PC-9 (cell line): ENCODE measurements at regions not wholly inside any gene's neighbourhood (a gene's known extent, or its start where the extent isn't known, plus 50 kb on each side); places are given as distances from the start of the nearest gene placed in this dataset.

ENCODE experiments used
- BruUV-seq: library from RNA; stranded (reverse); fragments of 400-500 nt; replicated peaks from 2 replicates; lab custom pipeline; 2021; lab: Mats Ljungman, UMichigan
- CTCF ChIA-PET: fragments of 300-600 bp; sonication (Branson Sonifier 250); formaldehyde crosslinking; loops from one replicate; lab custom pipeline; 2022; ENCODE audit warnings: antibody characterized with exemption; lab: Charles Lee
- POLR2A ChIA-PET: fragments of 300-600 bp; sonication (Branson Sonifier 250); formaldehyde crosslinking; loops from one replicate; lab custom pipeline; 2022; ENCODE audit warnings: antibody characterized with exemption; ENCODE audit not compliant: unreplicated experiment; lab: Charles Lee
- DNase-seq, 2 experiments: peaks; one replicate each; pipeline versions ENCODE4 v3.0.0 to v3.0.0-alpha.2; 2015 to 2022; ENCODE audit warnings: mixed read lengths in 1 of 2
- H2AFZ ChIP-seq: fragments of 200-600 bp; sonication (generic); 2 replicates; pipeline ENCODE4 v1.8.1; 2017; ENCODE audit warnings: antibody characterized with exemption
- H3F3A ChIP-seq: fragments of 200-600 bp; sonication (generic); 2 replicates; pipeline ENCODE4 v1.8.1; 2017; ENCODE audit warnings: antibody characterized with exemption, mild to moderate bottlenecking, low read depth; ENCODE audit not compliant: insufficient read depth
- H3K27ac ChIP-seq: fragments of 200-600 bp; sonication (generic); 2 replicates; pipeline ENCODE4 v1.6.1; 2016; ENCODE audit warnings: mixed run types
- H3K27me3 ChIP-seq: fragments of 200-600 bp; sonication (generic); 2 replicates; pipeline ENCODE4 v1.6.1; 2016; ENCODE audit warnings: low read depth, mixed run types; ENCODE audit not compliant: insufficient read depth
- H3K36me3 ChIP-seq: fragments of 200-600 bp; sonication (generic); 2 replicates; pipeline ENCODE4 v1.6.1; 2016; ENCODE audit warnings: low read depth, mixed run types
- H3K4me1 ChIP-seq: fragments of 200-600 bp; sonication (generic); replicated peaks from 2 replicates; pipeline ENCODE4 v1.6.1; 2016; ENCODE audit warnings: mixed run types; ENCODE audit not compliant: insufficient read depth
- H3K4me2 ChIP-seq: fragments of 200-600 bp; sonication (generic); 2 replicates; pipeline ENCODE4 v1.6.1; 2017; ENCODE audit warnings: mixed run types
- H3K4me3 ChIP-seq: fragments of 200-600 bp; sonication (generic); 2 replicates; pipeline ENCODE4 v1.6.1; 2016; ENCODE audit warnings: mixed run types
- H3K79me2 ChIP-seq: fragments of 200-600 bp; sonication (generic); 2 replicates; pipeline ENCODE4 v1.6.1; 2017; ENCODE audit warnings: low read depth, mixed run types
- H3K9me2 ChIP-seq: fragments of 200-600 bp; sonication (generic); 2 replicates; pipeline ENCODE4 v1.8.1; 2017; ENCODE audit warnings: mild to moderate bottlenecking; ENCODE audit not compliant: insufficient read depth
- H3K9me3 ChIP-seq: fragments of 200-600 bp; sonication (generic); 2 replicates; pipeline ENCODE4 v1.8.1; 2016; ENCODE audit warnings: low read depth; ENCODE audit not compliant: insufficient read depth
- H4K20me1 ChIP-seq: fragments of 200-600 bp; sonication (generic); 2 replicates; pipeline ENCODE4 v1.8.1; 2017; ENCODE audit not compliant: insufficient read depth
- EZH2 ChIP-seq: fragments of 200-600 bp; sonication (generic); IDR thresholded peaks from 2 replicates; pipeline ENCODE4 v1.8.0; 2017; ENCODE audit warnings: antibody characterized with exemption, low read depth
- intact Hi-C: fragments of 100-400 bp; cut with micrococcal nuclease; formaldehyde crosslinking; loops from one replicate; pipeline ENCODE4 v1.10.0; 2022; ENCODE audit not compliant: unreplicated experiment
- TF ChIP-seq, protein P1 (sequence below): fragments of 200-600 bp; sonication (generic); conservative IDR thresholded peaks from 2 replicates; pipeline ENCODE4 v1.6.1; 2017; ENCODE audit warnings: mixed run types, antibody characterized with exemption, mild to moderate bottlenecking, moderate library complexity

DNA sequence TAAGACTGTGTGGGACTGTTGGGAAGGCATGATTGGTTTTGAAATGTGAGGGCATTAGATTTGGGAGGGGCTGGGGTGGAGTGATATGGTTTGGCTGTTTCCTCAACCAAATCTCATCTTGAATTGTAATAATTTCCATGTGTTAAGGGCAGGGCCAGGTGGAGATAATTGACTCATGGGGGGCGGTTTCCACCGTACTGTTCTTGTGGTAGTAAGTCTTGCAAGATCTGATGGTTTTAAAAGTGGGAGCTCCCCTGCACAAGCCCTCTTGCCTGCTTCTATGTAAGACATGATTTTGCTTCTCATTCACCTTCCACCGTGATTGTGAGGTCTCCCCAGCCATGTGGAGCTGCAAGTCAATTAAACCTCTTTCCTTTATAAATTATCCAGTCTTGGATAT lies 76.6 kb upstream of the PPFIA2 start:
- no peak for DNase-seq
- H3K79me2 ChIP-seq: no peaks in the 10 kb centered on the region
- no peaks in the 10 kb centered on the region for H3K9me2 ChIP-seq
- no TSS peak for BruUV-seq
- no peaks in the 10 kb centered on the region for H3F3A ChIP-seq
- CTCF ChIA-PET: no interaction called here
- POLR2A ChIA-PET: no interaction called here
- no peaks in the 10 kb centered on the region for H3K4me1 ChIP-seq
- no peaks in the 10 kb centered on the region for H4K20me1 ChIP-seq
- TF ChIP-seq EZH2: no peak
- TF ChIP-seq, protein P1, sequence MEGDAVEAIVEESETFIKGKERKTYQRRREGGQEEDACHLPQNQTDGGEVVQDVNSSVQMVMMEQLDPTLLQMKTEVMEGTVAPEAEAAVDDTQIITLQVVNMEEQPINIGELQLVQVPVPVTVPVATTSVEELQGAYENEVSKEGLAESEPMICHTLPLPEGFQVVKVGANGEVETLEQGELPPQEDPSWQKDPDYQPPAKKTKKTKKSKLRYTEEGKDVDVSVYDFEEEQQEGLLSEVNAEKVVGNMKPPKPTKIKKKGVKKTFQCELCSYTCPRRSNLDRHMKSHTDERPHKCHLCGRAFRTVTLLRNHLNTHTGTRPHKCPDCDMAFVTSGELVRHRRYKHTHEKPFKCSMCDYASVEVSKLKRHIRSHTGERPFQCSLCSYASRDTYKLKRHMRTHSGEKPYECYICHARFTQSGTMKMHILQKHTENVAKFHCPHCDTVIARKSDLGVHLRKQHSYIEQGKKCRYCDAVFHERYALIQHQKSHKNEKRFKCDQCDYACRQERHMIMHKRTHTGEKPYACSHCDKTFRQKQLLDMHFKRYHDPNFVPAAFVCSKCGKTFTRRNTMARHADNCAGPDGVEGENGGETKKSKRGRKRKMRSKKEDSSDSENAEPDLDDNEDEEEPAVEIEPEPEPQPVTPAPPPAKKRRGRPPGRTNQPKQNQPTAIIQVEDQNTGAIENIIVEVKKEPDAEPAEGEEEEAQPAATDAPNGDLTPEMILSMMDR: no peak
- H2AFZ ChIP-seq: no peak overlapping the region
- H3K27me3 ChIP-seq: no peaks in the 10 kb centered on the region
- H3K9me3 ChIP-seq: no peaks in the 10 kb centered on the region
- no peak overlapping the region for H3K4me2 ChIP-seq
- intact Hi-C loops: no loop called here
- H3K27ac ChIP-seq: no peak overlapping the region
- H3K36me3 ChIP-seq: no peaks in the 10 kb centered on the region
- H3K4me3 ChIP-seq: no peak overlapping the region

DNA sequence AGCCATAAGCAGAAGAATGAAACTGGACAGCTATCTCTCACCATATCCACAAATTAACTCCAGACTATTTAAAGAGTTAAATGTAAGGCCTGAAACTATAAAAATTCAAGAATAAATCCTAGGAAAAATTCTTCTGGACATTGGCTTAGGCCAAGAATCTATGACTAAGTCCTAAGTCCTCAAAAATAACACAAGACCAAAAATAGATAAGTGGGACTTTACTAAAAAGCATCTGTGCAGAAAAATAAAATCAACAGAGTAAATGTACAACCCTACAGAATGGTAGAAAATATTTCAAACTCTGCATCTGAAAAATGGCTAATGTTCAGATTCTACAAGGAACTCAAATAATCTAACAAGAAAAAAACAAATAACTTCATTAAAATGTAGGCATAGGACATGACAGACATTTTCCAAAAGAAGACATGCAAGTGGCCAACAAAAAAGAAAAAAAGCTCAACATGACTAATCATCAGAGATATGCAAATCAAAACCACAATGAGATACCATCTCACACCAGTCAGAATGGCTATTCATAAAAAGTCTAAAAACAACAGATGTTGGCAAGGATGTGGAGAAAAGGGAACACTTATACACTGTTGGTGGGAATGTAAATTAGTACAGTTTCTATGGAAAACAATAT lies 61.0 kb upstream of the PPFIA2 start:
- no peaks in the 10 kb centered on the region for H3K9me3 ChIP-seq
- no peaks in the 10 kb centered on the region for H3F3A ChIP-seq
- DNase-seq: no peak
- H3K4me3 ChIP-seq: no peak overlapping the region
- no peak overlapping the region for H3K27ac ChIP-seq
- no peaks in the 10 kb centered on the region for H3K79me2 ChIP-seq
- intact Hi-C loops: no loop called here
- H3K9me2 ChIP-seq: no peaks in the 10 kb centered on the region
- no peaks in the 10 kb centered on the region for H4K20me1 ChIP-seq
- ChIA-PET CTCF (no interaction called here), POLR2A (no interaction called here)
- BruUV-seq: no TSS peak
- no peak overlapping the region for H2AFZ ChIP-seq
- no peaks in the 10 kb centered on the region for H3K36me3 ChIP-seq
- H3K4me1 ChIP-seq: no peaks in the 10 kb centered on the region
- TF ChIP-seq EZH2: no peak
- TF ChIP-seq, protein P1: no peak
- H3K27me3 ChIP-seq: no peaks in the 10 kb centered on the region
- H3K4me2 ChIP-seq: no peak overlapping the region

DNA sequence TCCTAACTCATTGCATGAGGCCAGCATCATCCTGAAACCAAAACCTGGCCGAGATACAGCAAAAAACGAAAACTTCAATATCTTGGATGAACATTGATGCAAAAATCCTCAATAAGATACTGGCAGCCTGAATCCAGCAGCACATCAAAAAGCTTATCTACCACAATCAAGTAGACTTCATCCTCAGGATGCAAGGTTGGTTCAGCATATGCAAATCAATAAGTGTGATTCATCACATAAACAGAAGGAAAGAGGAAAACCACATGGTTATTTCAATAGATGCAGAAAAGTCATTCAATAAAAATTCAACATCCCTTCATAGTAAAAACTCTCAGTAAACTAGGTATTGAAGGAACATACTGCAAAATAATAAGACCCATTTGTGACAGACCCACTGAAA lies 56.5 kb upstream of the PPFIA2 start:
- no peaks in the 10 kb centered on the region for H3F3A ChIP-seq
- H3K4me3 ChIP-seq: no peak overlapping the region
- no peaks in the 10 kb centered on the region for H3K27me3 ChIP-seq
- CTCF ChIA-PET: no interaction called here
- TF ChIP-seq, protein P1: no peak
- no peak for TF ChIP-seq EZH2
- intact Hi-C loops: no loop called here
- no peaks in the 10 kb centered on the region for H3K9me2 ChIP-seq
- no peaks in the 10 kb centered on the region for H3K79me2 ChIP-seq
- H2AFZ ChIP-seq: no peak overlapping the region
- no peak overlapping the region for H3K27ac ChIP-seq
- POLR2A ChIA-PET: no interaction called here
- no peaks in the 10 kb centered on the region for H3K9me3 ChIP-seq
- DNase-seq: no peak
- no TSS peak for BruUV-seq
- H3K36me3 ChIP-seq: no peaks in the 10 kb centered on the region
- H3K4me2 ChIP-seq: no peak overlapping the region
- H4K20me1 ChIP-seq: no peaks in the 10 kb centered on the region
- no peaks in the 10 kb centered on the region for H3K4me1 ChIP-seq
